ENCODE measurements at regions not wholly inside any gene's neighbourhood (a gene's known extent, or its start where the extent isn't known, plus 50 kb on each side); places are given as distances from the start of the nearest gene placed in this dataset.

GRCh38 chr2:11983401-11983800 is 237.0 kb downstream of the LPIN1 start:
- TF ChIP-seq, protein P1, sequence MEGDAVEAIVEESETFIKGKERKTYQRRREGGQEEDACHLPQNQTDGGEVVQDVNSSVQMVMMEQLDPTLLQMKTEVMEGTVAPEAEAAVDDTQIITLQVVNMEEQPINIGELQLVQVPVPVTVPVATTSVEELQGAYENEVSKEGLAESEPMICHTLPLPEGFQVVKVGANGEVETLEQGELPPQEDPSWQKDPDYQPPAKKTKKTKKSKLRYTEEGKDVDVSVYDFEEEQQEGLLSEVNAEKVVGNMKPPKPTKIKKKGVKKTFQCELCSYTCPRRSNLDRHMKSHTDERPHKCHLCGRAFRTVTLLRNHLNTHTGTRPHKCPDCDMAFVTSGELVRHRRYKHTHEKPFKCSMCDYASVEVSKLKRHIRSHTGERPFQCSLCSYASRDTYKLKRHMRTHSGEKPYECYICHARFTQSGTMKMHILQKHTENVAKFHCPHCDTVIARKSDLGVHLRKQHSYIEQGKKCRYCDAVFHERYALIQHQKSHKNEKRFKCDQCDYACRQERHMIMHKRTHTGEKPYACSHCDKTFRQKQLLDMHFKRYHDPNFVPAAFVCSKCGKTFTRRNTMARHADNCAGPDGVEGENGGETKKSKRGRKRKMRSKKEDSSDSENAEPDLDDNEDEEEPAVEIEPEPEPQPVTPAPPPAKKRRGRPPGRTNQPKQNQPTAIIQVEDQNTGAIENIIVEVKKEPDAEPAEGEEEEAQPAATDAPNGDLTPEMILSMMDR (IDR thresholded peaks at IDR 0.05): no peak
- TF ChIP-seq ZFX (IDR thresholded peaks at IDR 0.05; ENCODE audit: borderline replicate concordance): no peak

All from 22Rv1 (cell line).